Erythroblast (primary cell): ENCODE measurements at regions not wholly inside any gene's neighbourhood (a gene's known extent, or its start where the extent isn't known, plus 50 kb on each side); places are given as distances from the start of the nearest gene placed in this dataset.

Experiments used
- GATA1 ChIP-seq: IDR thresholded peaks from 2 replicates; pipeline ENCODE4 v1.6.1; 2011; ENCODE audit warnings: low read depth, mild to moderate bottlenecking, control low read depth, low read length, moderate library complexity
- POLR2A ChIP-seq: IDR thresholded peaks from 2 replicates; pipeline ENCODE4 v1.6.1; 2011; ENCODE audit warnings: mild to moderate bottlenecking, low read length

GRCh38 chr2:17306706-17307105, 211.5 kb downstream of the RAD51AP2 start:
- TF ChIP-seq POLR2A (no peak), GATA1 (no peak)
